ENCODE measurements at regions not wholly inside any gene's neighbourhood (a gene's known extent, or its start where the extent isn't known, plus 50 kb on each side); places are given as distances from the start of the nearest gene placed in this dataset.

DNA sequence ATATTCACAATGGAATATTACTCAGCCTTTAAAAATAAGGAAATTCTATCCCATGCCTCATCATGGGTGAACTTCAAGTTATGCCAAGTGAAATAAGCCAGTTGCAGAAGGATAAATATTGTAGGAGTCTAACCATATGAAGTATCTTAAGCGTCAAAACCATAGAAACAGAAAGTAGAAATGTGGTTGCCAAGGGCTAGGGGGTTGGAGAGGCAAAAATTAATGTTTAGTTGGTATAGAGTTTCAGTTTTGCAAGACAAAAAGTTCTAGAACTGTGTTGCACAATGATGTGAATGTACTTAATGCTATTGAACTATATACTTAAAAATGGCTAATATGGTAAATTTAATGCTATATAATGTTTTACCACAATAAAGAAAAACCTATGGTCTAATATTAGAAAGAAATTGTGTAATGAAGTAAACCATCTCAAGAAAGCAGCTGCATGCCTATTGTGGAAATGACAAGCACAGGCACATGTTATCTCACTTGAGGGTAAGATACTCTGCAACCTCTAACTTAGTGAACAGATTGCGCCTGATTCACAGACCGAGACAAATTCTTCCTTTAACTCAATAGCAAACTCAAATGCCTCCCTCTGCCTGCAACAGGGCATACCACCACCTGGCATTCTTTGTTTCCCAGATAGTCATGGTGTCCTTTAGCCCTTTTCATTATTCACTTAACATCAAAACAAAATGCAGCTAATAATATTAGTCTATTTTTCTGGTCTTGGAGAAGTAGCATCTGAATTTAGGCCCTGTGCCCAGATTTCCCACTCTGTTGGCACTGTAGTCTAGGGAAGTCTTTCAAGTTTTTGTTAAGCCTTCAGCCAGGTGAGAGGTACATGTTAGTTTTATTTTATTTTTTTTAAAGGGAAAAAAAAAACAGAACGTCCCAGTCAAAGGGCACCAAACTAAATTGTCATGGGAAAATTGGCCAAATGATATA is 80.2 kb upstream of the ACP3 start:
- DNase-seq (ENCODE audit: low spot score), result no peak

DNA sequence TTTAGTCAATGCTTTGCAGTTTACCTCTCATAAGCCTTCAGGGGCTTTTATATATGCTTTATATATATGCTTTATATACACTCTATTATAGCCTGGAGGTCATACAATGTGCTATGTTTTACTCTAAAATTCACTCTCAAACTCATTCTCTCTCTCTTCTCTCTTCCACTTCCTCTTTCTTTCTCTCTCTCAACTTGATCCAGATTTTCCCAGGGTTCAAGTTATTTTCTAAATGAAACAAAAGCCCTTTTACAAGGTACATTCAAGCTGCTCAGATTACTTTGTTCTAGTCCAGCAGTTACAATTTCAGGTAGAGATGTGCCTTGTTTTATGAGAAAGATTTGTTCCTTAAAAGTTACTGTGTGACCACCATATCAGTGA is 79.6 kb upstream of the ACP3 start:
- no peak for DNase-seq (ENCODE audit: low spot score)

DNA sequence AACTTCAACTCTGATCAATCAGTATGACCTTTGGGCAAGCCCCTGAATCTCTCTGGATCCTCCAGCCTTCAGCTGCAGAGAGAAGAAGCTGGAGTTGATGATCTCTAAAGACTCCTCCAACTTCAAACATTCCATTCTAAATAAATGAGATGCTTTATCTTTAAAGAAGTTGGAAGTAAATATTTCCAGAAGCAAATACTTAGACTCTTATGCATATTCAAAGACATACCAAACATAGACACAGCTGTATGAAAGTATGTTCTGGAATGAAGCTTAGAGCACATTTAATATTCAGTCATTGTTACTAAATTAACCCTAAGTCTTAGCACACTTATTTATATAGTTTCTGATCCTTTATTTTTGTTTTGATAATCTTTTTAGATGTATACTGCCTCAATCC is 77.6 kb upstream of the ACP3 start:
- no peak for DNase-seq (ENCODE audit: low spot score)

DNA sequence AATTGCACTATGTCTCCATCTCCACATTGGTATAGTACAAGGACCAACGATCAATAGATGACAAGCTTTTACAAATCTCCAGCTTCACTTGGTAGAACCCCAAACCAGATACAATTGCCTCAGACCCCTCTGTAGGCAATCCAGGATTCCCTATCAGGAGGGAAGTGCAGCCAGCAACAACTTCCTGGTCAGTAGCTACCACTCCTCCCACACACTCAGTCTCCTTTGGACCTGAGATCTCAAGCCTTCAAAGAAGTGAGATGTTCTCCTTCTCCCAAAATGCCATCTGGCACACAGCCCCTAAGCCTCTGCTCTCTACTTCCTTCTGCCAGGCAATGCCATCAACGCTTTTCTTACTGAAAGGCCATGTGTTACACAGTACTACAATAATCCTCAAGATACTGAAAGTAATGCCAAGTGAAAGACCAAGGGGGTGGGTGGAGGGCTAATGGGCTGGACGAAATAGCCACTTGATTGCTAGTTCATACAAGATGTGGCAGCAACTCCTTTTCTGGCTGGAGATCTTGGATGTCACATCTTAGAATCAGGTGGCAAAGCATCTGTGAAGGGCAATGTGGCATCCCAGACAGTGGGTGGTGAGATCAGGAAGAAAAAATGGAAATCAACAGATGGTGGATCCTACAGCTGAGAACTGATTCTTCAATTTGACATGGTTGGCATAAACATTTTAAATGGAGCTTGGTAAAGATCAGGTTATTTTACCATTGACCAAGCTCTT is 75.3 kb upstream of the ACP3 start:
- no peak for DNase-seq (ENCODE audit: low spot score)

DNA sequence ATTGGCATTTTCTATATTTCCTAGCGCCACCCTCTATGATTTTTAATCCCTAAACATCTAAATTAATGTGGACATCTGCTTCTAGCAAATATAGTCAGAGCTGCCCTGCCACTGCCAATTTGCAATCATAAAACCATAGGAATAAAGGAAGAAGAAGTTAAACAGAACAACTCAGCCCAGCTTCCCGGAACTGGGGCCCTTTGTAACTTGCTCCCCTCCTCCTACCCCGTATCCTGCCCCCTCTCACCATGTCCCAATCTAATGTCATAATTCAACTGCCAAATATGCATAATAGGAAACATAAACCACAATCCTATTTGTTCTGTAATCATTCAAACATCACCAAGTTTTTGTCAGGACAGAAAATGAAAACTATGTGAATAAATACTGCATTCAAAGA is 74.4 kb upstream of the ACP3 start:
- no peak for DNase-seq (ENCODE audit: low spot score)

DNA sequence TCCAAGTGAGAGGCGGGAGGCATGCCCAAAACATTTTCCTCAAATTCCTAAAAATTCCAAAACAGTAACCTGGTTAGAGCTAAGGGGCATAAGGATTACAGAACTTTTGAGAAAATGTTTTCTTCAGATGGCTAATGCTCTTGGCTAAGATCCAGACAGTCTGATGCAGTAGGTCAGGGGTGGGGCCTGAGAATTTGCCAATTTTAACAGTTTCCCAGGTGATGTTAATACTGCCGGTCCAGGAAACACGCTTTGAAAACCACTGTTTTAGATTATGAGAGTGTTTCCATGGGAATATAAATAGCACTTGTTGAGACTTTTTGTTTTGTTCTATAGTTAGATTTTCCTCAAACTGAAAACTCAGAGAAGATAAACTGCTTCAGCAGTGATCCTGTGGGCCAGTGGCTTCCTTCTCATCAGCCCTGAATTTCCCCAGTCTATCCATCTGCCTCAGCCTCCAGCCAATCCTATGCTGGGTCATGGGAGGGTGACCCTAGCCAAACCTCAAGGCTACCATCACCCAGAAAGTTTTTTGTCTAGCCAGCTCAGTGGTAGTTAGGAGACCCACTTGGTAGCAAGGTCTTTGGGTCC is 71.6 kb upstream of the ACP3 start:
- DNase-seq (ENCODE audit: low spot score), result no peak

DNA sequence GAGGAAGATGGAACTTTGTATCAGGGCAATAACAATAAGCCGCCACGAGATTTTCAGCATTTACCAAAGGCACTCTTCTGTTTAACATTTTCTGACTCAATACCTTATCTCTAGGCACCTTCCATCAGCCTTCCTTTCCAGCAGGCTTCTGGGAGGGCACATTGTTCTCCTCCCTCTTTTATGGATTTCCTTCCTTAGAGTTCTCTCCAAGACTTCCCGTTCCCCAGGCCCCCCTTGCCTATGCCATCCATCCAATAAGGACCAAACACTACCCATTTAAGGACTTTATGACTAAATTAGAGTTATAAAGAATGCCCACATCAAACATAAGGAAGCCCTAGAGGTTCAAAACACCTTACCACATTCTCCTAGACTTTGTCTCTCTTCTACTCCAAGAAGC is 71.0 kb upstream of the ACP3 start:
- no peak for DNase-seq (ENCODE audit: low spot score)

DNA sequence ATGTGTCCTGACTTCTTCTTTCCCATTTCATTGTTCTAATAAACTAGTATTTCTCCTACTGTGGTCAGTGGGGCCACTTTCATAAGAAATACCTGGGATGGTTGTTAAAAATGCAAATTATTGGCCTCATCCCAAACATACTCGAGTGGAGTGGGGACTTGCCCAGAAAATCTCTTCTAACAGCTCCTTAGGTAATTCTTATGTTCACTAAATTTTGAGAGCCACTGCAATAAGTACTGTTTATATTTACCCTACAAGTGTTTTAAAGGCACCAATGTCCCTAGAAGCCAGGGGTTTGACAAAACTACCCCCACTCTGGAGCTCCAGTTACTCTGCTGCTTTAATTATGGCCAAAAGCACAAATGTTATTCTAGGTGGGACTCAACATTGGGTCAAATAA is 70.0 kb upstream of the ACP3 start:
- no peak for DNase-seq (ENCODE audit: low spot score)

DNA sequence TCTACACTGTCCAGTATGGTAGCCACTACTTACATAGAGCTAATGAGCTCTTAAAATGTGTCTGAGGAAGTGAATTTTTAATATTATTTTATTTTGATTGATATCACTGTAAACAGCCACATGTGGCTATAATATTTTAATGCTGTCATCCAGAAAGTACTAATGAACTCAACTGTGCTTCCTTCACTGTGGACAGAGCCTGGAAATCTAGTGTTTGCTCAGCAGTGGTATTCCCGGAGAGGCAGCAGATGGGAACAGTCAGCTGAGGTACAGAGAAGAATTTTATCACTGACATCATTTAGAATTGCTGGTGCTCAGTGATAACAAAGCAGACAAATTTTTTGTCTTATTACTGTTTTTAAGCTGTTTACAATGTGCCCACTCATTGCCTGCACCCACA is 68.7 kb upstream of the ACP3 start:
- DNase-seq (ENCODE audit: low spot score), result no peak

DNA sequence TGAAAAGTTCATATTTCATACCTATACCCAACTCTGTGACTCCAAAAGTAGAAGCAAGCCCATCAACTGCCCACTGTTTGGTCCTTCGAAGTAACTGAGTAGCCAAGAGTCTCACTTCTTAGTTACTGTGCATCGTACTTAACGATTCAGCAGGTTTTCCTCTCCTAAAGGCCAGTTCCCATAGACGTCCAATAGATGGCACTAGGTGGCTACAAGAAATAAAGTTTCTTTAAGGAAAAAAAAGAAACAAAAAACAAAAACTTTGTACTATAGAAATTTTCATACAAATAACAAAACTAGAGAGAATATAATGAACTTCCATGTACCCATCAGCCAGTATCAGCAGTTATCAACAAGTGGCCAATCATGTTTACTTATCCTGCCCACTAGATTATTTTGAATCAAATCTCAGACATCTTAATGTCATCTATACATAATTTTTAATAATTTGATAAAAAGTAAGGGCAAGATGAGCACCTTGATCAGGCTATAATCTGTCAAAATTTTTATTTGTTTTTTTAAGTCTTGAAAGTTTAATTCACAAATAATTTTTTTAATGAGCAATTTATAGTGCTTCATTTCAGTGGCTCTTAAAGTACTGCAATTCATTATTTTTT is 63.8 kb upstream of the ACP3 start:
- DNase-seq (ENCODE audit: low spot score), result peak; percentile 57

DNA sequence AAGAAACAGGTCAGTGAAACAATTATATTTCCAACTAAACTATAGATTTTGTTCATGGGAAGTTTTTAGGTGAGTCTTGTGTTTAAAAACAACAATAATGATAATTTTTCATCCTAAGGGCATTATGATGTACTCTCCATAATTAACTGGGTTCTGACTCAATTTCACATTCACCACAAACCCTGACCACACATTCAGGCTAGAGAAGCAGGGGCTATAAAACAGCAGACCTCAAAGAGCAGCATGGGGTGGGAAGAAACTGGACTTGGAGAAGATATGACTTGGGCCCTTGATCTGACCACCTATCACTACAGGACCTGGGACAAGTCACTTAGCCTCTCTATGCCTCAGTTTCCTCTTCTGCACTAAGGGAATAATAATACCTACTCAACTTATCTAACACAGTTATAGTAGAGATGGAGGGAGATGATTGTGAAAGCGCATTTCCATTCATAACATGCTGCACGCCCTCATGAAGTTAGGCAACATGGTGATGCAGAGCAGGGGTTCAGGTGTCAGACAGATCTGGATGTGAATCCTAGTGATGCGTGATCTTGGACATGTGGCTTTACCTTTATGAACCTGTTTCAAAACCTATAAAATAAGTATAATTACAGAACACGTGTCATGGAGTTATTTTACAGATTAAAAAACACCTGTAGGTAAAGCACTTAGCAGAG is 63.0 kb upstream of the ACP3 start:
- DNase-seq (ENCODE audit: low spot score), result no peak

DNA sequence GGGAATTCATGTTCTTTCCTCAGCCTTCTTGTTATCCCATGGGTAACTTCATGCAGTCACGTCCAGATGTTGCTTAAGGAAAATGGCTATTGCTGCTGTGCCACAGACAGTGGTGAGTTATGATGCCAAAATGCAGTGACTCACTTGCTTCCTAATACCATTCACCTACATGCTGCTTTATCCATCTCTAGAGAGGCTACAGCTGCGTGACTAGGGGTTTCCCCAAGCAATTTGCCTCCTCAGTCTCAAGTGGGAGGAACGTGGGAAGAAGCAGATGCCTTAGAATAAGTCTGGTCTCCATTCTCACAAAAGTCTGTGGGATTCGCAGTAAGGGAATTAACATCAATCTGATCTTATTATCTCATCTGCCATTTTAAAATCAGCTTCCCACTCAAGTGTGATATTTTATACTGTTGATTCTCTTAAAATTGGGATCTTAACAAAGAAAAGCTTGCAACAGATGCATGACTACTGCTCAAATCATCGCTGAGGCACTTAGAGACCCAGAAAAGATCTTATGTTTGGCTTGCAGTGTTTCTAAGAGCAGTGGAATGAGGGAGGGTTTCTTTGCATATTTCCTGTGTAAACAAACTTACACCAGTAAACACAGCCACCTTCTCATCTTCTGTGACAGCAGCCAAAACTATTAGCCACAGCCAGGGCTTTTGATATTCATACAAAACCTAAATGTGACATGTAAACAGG is 62.0 kb upstream of the ACP3 start:
- no peak for DNase-seq (ENCODE audit: low spot score)

DNA sequence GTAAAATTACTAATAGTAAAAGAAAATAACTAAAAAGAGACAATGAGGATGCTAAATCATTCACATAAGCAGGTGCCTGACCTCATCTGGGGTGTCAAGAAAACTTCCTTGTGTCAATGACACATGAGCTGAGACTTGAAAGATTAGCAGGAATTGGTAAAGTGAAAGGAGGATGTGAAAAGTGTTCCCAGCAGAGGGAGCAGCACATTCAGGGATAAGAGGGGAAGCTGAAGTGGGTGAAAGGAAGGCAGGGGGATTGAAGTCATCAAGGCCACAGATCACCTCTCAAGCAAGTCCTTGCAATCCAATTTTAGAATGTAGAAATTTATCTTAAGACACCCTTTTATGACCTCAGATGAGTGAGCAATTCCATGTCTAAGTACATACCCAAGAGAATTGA is 60.2 kb upstream of the ACP3 start:
- peak; percentile 60 for DNase-seq (ENCODE audit: low spot score)

DNA sequence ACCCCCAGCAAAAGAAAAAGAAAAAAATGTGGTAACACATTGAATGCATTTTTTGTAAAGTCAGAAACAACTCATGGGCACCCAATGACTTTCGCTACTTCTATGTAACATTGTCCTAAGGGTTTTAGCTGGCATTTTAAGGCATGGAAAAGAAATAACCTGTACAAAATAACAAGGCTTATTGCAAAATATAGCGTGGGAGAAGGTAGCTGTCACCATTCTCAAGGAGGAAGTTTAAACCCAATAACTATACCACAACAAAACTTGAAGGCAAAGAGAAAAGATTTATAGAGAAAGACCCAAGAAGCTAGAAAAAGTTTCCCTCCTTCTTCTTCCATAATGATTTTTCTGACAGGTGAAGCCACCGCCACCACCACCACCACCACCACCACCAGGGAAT is 55.7 kb upstream of the ACP3 start:
- no peak for DNase-seq (ENCODE audit: low spot score)

DNA sequence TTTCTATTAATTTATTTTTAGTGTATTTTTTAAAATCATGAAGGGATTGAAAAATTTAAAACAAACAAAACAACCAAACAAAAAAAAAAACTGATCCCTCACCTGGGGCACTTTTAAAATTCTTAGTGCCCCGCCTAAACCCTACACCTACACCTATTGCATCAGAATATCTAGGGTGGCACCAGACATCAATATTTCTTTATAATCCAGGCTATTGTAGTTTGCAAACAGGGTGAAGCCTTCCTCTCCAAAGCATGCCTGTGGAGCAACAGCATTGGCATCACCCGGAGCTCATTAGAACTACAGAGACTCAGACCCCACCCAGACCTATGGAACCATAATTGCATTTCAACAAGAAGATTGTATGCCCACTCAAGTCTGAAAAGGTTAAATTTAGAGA is 54.9 kb upstream of the ACP3 start:
- DNase-seq (ENCODE audit: low spot score), result no peak

DNA sequence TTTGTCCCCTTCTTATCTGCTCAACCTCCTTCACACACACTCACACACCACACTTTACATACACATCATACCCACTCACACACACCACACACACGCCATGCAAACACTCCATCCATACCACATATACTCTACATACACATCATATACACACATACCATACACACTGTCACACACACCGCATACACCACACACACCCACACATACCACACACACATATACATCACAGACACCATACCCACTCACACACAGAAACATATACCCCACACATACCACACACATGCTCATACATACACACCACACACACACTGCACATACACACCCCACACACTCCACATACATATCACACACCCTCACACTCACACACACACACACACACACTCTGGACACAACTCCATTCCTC is 54.3 kb upstream of the ACP3 start:
- no peak for DNase-seq (ENCODE audit: low spot score)

DNA sequence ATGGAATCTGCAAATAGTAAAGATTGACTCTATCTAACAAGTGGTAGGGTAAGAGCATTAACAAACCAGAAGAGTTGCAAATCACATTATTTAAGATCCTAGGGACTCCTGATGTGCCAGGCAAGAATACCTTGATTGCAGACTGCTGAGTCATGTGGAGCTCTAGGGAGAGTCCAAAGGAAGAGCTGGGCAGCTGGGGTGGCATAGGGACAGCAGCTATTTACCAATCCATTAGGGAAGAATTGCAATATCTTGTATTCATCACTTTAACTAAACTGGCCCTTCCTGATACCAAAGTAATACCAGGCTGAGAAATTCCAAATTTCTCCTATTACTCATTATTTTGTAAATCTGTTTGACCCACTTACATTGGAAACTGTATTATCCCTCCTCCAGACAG is 52.2 kb upstream of the ACP3 start:
- no peak for DNase-seq (ENCODE audit: low spot score)

DNA sequence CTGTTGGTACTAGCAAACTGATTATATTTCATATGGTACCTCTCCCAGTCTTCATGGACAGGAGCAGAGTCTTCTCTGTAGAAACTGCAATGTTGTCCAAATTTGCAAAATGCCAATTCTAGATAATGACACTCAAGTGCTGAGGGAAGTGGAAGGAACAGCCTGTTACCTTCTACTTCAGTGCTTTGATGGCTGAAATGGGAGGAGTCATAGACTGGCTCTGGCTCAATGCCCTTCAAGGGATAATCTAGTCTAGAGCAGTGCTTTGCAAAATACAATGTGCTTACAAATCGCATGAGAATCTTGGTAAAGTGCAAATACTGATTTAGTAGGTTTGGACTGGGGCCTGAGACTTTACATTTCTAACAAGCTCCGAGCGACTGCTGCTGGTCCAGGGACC is 51.7 kb upstream of the ACP3 start:
- DNase-seq (ENCODE audit: low spot score), result no peak

DNA sequence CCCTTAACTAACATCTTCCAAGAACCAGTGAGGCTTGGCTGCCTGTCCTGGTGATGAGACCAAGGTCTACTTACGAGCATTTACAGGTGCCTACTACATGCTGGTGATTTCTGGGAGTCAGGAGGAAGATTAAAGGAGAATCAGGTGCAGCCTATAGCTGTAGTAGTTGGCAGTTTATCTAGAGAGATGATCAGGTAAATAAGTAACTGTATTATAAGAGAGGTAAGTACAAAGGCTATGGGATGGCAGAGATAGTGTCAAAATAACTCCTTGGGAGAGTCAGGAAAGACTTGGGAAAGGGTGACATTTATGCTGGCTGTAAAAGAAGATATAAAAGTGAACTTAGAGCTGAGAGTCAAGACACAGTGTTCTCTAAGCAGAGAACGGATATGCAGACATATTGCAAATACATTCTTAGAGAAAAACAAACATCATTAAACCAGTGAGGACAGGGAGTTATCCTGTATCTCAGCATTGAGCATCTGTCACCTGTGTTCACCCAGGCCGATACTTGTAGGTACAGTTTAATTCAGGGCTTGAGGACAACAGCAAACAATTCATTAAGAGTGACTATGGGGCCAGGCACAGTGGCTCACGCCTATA is 49.7 kb upstream of the ACP3 start:
- DNase-seq (ENCODE audit: low spot score), result no peak

All from SK-N-DZ (cell line).